Neuronal stem cell (in vitro differentiated cells): ENCODE measurements at regions not wholly inside any gene's neighbourhood (a gene's known extent, or its start where the extent isn't known, plus 50 kb on each side); places are given as distances from the start of the nearest gene placed in this dataset.

Experiments
- DNase-seq: peaks from one replicate; pipeline ENCODE4 v3.0.0-alpha.2; 2013; ENCODE audit warnings: low spot score
- H2AFZ ChIP-seq: one replicate; pipeline ENCODE4 v1.6.1; 2013; ENCODE audit warnings: mild to moderate bottlenecking, low read length, inconsistent platforms
- H2AK5ac ChIP-seq: 2 replicates; pipeline ENCODE4 v1.6.1; 2013; ENCODE audit warnings: low read depth, mild to moderate bottlenecking, inconsistent platforms, low read length, moderate library complexity, mixed read lengths
- H2BK120ac ChIP-seq: 2 replicates; pipeline ENCODE4 v1.6.1; 2013; ENCODE audit warnings: low read depth, mild to moderate bottlenecking, inconsistent platforms, low read length, moderate library complexity, mixed read lengths
- H2BK12ac ChIP-seq: one replicate; pipeline ENCODE4 v1.6.1; 2013; ENCODE audit warnings: low read length, inconsistent platforms
- H2BK15ac ChIP-seq: 2 replicates; pipeline ENCODE4 v1.6.1; 2013; ENCODE audit warnings: mild to moderate bottlenecking, low read length, inconsistent platforms, mixed read lengths
- H2BK5ac ChIP-seq: one replicate; pipeline ENCODE4 v1.6.1; 2013; ENCODE audit warnings: inconsistent platforms, mild to moderate bottlenecking, low read length, moderate library complexity
- H3K14ac ChIP-seq: one replicate; pipeline ENCODE4 v1.6.1; 2013; ENCODE audit warnings: low read length, inconsistent platforms
- H3K18ac ChIP-seq: 2 replicates; pipeline ENCODE4 v1.6.1; 2013; ENCODE audit warnings: low read length, inconsistent platforms
- H3K23ac ChIP-seq: 2 replicates; pipeline ENCODE4 v1.6.1; 2013; ENCODE audit warnings: low read depth, mild to moderate bottlenecking, mixed read lengths, low read length, inconsistent platforms; ENCODE audit not compliant: poor library complexity
- H3K27ac ChIP-seq: replicated peaks from 3 replicates; pipeline ENCODE4 v1.5.1; 2013; ENCODE audit warnings: low read length, inconsistent platforms
- H3K27me3 ChIP-seq, 3 experiments: 2 replicates each; pipeline ENCODE4 v1.6.1; 2013; ENCODE audit warnings: low read length in 3 of 3, mild to moderate bottlenecking in 2 of 3, inconsistent platforms in 1 of 3, low read depth in 1 of 3, mixed read lengths in 1 of 3, moderate library complexity in 1 of 3; ENCODE audit not compliant: control insufficient read depth in 3 of 3, insufficient read depth in 3 of 3
- H3K36me3 ChIP-seq, 2 donors: replicated peaks in 1 of 2; 2 replicates each; pipeline ENCODE4 v1.6.1; 2013; ENCODE audit warnings: low read length in 2 of 2; ENCODE audit not compliant: control insufficient read depth in 2 of 2, insufficient read depth in 2 of 2
- H3K4ac ChIP-seq: 2 replicates; pipeline ENCODE4 v1.6.1; 2013; ENCODE audit warnings: inconsistent platforms, mild to moderate bottlenecking, low read length, moderate library complexity
- H3K4me1 ChIP-seq, 2 donors: 1 replicate in 1 of 2; 2 replicates in 1 of 2; pipeline ENCODE4 v1.6.1; 2013; ENCODE audit warnings: low read length in 2 of 2, low read depth in 1 of 2; ENCODE audit not compliant: control insufficient read depth in 2 of 2, insufficient read depth in 1 of 2
- H3K4me2 ChIP-seq: one replicate; pipeline ENCODE4 v1.6.1; 2013; ENCODE audit warnings: mild to moderate bottlenecking, low read length, inconsistent platforms; ENCODE audit not compliant: insufficient read depth, poor library complexity, severe bottlenecking
- H3K4me3 ChIP-seq, 2 donors: 2 replicates each; pipeline ENCODE4 v1.5.1; 2013; ENCODE audit warnings: low read length in 2 of 2, mild to moderate bottlenecking in 2 of 2, inconsistent platforms in 1 of 2, moderate library complexity in 1 of 2
- H3K79me1 ChIP-seq: one replicate; pipeline ENCODE4 v1.6.1; 2013; ENCODE audit warnings: low read depth, mild to moderate bottlenecking, inconsistent platforms, low read length, moderate library complexity
- H3K9ac ChIP-seq: one replicate; pipeline ENCODE4 v1.6.1; 2013; ENCODE audit warnings: mild to moderate bottlenecking, low read depth, low read length, inconsistent platforms; ENCODE audit not compliant: poor library complexity
- H3K9me3 ChIP-seq, 2 donors: replicated peaks in 1 of 2; 2 replicates each; pipeline versions ENCODE3 to v1.6.1; 2013; ENCODE audit warnings: low read length in 2 of 2, mild to moderate bottlenecking in 2 of 2, inconsistent platforms in 1 of 2, low read depth in 1 of 2, mixed read lengths in 1 of 2, moderate library complexity in 1 of 2; ENCODE audit not compliant: control insufficient read depth in 2 of 2, insufficient read depth in 1 of 2
- H4K8ac ChIP-seq: one replicate; pipeline ENCODE4 v1.6.1; 2013; ENCODE audit warnings: low read depth, mild to moderate bottlenecking, inconsistent platforms, low read length, moderate library complexity
- H4K91ac ChIP-seq: one replicate; pipeline ENCODE4 v1.6.1; 2013; ENCODE audit warnings: low read length, low read depth, mild to moderate bottlenecking, inconsistent platforms; ENCODE audit not compliant: poor library complexity
- WGBS, 2 donors: extraction: QIAGEN DNeasy Blood & Tissue Kit; methylation state at CpG; one replicate each; pipeline ENCODE4 v1.1.7; 2013; ENCODE audit warnings: missing lambda C conversion rate in 2 of 2, mixed read lengths in 1 of 2; ENCODE audit not compliant: insufficient read length in 2 of 2, insufficient replicate concordance in 1 of 2; ENCODE audit errors: extremely low coverage in 2 of 2; 5-methylcytosine and 5-hydroxymethylcytosine counted together

DNA sequence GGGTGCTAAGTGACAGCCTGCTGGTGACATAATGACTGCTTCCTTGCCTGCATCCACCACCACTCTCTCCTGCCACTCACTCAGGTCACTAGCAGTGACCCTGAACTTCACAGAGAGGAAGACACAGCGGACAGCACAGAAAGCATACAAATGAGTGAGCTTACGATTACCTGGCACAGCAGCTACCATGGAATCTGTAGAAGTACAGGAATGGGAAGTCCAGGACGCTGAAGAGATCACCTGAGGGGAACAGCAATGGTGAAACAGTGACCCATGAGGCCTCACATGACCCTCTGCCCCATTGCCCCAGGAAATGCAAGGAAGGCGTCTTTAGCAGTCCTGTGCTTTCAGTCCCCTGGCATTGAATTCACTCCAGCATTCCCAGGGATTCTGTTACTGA, 96.7 kb upstream of the RIOK3 start:
- peak overlapping the region; percentile 39 for H3K18ac ChIP-seq
- H2BK15ac ChIP-seq, result no peak overlapping the region
- H2BK12ac ChIP-seq, result no peak overlapping the region
- DNase-seq, result no peak
- H2BK5ac ChIP-seq, result no peak overlapping the region
- H3K4me3 ChIP-seq, result no peak overlapping the region
- no peak overlapping the region for H3K23ac ChIP-seq
- H3K79me1 ChIP-seq, result no peaks in the 10 kb centered on the region
- H3K14ac ChIP-seq, result no peak overlapping the region
- H4K8ac ChIP-seq, result no peak overlapping the region
- no peak overlapping the region for H3K27ac ChIP-seq
- H4K91ac ChIP-seq, result no peak overlapping the region
- no peaks in the 10 kb centered on the region for H3K27me3 ChIP-seq
- no peak overlapping the region for H2BK120ac ChIP-seq
- peaks cover 0 to 1% of the 10 kb centered on the region in 2 donors for H3K36me3 ChIP-seq
- peak overlapping the region; percentile 24 for H3K9ac ChIP-seq
- WGBS, 2 donors, result no CpG with 5 or more reads among the region's 4 CpGs
- no peak overlapping the region for H3K4me2 ChIP-seq
- H3K9me3 ChIP-seq, result peaks cover 0 to 4% of the 10 kb centered on the region in 2 donors
- H3K4me1 ChIP-seq, result peaks cover 5 to 12% of the 10 kb centered on the region in 2 donors
- H2AFZ ChIP-seq, result no peak overlapping the region
- no peak overlapping the region for H3K4ac ChIP-seq
- no peak overlapping the region for H2AK5ac ChIP-seq

DNA sequence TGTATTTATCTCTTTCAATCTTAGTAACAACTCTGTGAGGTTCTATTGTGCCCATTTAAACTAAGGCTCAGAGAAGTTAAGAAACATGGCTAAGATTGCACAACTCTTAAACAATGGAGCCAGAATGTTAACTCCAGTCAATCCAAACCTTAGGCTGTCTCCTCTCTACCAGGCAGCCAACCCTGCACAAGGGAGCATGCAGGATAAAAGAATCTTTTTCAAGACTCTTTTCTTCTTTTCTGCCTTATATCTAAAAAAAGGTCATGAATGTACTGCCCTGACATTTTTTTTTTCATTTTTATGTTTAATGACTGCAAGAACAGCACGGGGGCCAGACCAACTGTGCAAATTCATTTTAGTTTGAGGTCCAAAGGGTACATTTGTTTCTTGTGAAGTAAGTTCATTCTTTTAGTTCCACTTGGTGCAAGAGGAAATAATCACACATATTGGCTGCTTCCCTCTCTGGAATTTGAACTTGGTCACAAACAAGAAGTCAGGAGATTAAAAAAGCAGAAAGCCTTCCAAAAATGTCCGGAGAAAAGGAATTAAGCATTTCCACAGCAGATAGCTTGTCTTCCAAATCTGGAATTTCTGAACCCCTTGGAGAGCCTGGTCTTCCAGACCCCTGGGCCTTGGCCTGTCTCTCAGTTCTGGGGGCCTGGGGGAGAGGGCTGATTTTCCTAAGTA, 96.0 kb upstream of the RIOK3 start:
- H3K4me3 ChIP-seq, result no peak overlapping the region
- no peak overlapping the region for H2BK12ac ChIP-seq
- peaks cover 0 to 4% of the 10 kb centered on the region in 2 donors for H3K9me3 ChIP-seq

DNA sequence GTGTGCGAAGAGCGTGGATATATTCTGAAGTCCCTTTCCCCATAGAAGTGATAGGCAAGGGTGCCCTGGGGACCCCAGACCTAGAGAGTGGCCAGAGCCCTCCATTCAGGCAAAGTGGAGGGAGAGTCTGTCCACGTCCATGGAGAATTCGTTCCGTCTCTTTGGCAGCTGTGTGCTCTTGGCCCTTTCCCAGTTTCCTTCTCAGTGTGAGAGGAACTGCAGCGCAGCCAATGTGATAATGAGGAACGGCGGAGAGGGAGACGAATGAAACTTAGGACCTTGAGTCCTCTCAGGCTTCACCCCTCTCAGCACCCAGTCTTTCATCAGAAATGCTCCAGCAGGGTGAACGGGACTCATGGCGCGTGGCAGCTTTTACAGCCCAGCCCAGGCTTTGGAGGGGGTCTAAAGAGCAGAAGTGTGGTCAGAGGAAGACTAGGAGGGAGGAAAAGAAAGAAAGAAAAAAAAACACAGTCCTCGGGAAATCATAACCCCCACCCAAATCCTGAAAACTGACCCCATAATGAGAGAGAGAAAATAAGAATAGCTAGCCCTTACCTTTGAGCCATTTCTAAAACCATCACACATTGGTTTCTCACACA, 95.0 kb upstream of the RIOK3 start:
- no peak overlapping the region for H3K27ac ChIP-seq
- H2BK120ac ChIP-seq, result no peak overlapping the region
- H3K36me3 ChIP-seq, result peaks cover 0 to 1% of the 10 kb centered on the region in 2 donors
- H3K4ac ChIP-seq, result no peak overlapping the region
- no peak for DNase-seq
- no peak overlapping the region for H4K91ac ChIP-seq
- H3K4me1 ChIP-seq, result peaks cover 5 to 12% of the 10 kb centered on the region in 2 donors
- no peak overlapping the region for H3K4me3 ChIP-seq
- no peak overlapping the region for H2BK12ac ChIP-seq
- no peak overlapping the region for H4K8ac ChIP-seq
- no peaks in the 10 kb centered on the region for H3K79me1 ChIP-seq
- no peak overlapping the region for H3K9ac ChIP-seq
- H2BK15ac ChIP-seq, result no peak overlapping the region
- H3K27me3 ChIP-seq, result no peaks in the 10 kb centered on the region
- H2AFZ ChIP-seq, result no peak overlapping the region
- H3K9me3 ChIP-seq, result peaks cover 0 to 4% of the 10 kb centered on the region in 2 donors
- no peak overlapping the region for H2BK5ac ChIP-seq
- H3K18ac ChIP-seq, result no peak overlapping the region
- no CpG with 5 or more reads among the region's 13 CpGs for WGBS, 2 donors
- no peak overlapping the region for H3K14ac ChIP-seq
- H2AK5ac ChIP-seq, result no peak overlapping the region
- H3K4me2 ChIP-seq, result no peak overlapping the region
- H3K23ac ChIP-seq, result no peak overlapping the region

More for the DNA sequence above, 96.0 kb upstream of the RIOK3 start:
- Histone ChIP-seq H3K27me3 (no peaks in the 10 kb centered on the region), H2AK5ac (no peak overlapping the region), H4K91ac (no peak overlapping the region), H3K4me1 (peaks cover 5 to 12% of the 10 kb centered on the region in 2 donors), H2AFZ (no peak overlapping the region), H3K9ac (no peak overlapping the region), H2BK15ac (no peak overlapping the region), H2BK120ac (no peak overlapping the region), H3K14ac (no peak overlapping the region), H3K18ac (no peak overlapping the region), H3K4me2 (no peak overlapping the region), H2BK5ac (no peak overlapping the region), H3K27ac (no peak overlapping the region), H4K8ac (no peak overlapping the region), H3K36me3 (peaks cover 0 to 1% of the 10 kb centered on the region in 2 donors), H3K79me1 (no peaks in the 10 kb centered on the region), H3K4ac (no peak overlapping the region), H3K23ac (no peak overlapping the region)
- no peak for DNase-seq
- no CpG with 5 or more reads among the region's 2 CpGs for WGBS, 2 donors

DNA sequence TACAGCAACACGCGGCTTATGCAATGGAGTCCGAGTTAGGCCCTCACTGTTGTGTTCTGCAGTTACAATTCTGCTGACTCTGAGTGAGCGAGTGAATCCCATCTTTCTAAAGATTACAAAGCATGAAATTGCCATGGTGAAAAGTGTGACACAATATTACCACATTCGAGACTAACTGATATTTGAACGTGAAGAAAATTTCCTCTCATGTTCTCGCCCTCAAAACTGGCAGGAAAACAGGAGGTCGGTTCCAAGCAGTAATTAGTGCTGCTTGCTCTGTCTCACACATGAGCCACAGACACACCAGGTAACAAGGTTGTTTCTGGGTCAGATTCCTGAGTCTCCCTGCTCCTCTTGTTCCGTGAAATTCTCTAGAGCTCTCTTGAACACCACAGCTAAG, 93.7 kb upstream of the RIOK3 start:
- Histone ChIP-seq H4K91ac (no peak overlapping the region), H3K9me3 (peaks cover 0 to 4% of the 10 kb centered on the region in 2 donors), H3K4me2 (no peak overlapping the region), H3K18ac (no peak overlapping the region), H2AFZ (no peak overlapping the region), H3K4me1 (peaks cover 2 to 12% of the 10 kb centered on the region in 2 donors), H2BK120ac (no peak overlapping the region), H4K8ac (no peak overlapping the region), H3K79me1 (no peaks in the 10 kb centered on the region), H3K9ac (no peak overlapping the region), H2BK5ac (no peak overlapping the region), H3K27me3 (no peaks in the 10 kb centered on the region), H3K14ac (no peak overlapping the region), H2BK15ac (no peak overlapping the region), H2AK5ac (no peak overlapping the region), H3K4ac (no peak overlapping the region), H3K4me3 (no peak overlapping the region), H2BK12ac (no peak overlapping the region), H3K36me3 (peaks cover 0 to 1% of the 10 kb centered on the region in 2 donors), H3K23ac (no peak overlapping the region), H3K27ac (no peak overlapping the region)
- WGBS, 2 donors, result no CpG with 5 or more reads among the region's 9 CpGs
- DNase-seq, result no peak
